Breast epithelium (tissue), 3 donors: ENCODE measurements at regions not wholly inside any gene's neighbourhood (a gene's known extent, or its start where the extent isn't known, plus 50 kb on each side); places are given as distances from the start of the nearest gene placed in this dataset.
"Not testable (repeated sequence)": the region's sequence is repeated elsewhere in the genome, so short reads cannot be mapped to it uniquely, and the experiment has no call there.

Experiments used
- CTCF ChIP-seq, 3 donors: fragments of 450-650 bp; IDR thresholded peaks; one replicate each; pipeline ENCODE4 v1.5.1; 2016 to 2017; ENCODE audit warnings: antibody characterized with exemption in 3 of 3, mild to moderate bottlenecking in 3 of 3, moderate library complexity in 3 of 3
- POLR2AphosphoS5 ChIP-seq, 3 donors: sonication (generic); formaldehyde crosslinking; IDR thresholded peaks; one replicate each; pipeline ENCODE4 v1.6.1; 2017; ENCODE audit warnings: antibody characterized with exemption in 3 of 3

- TF ChIP-seq CTCF, POLR2AphosphoS5 (IDR thresholded peaks at IDR 0.05): not testable (repeated sequence)
Observed at GRCh38 chr9:88918537-88918936, 72.7 kb upstream of the S1PR3 start.
